K562 (cell line): ENCODE measurements at regions not wholly inside any gene's neighbourhood (a gene's known extent, or its start where the extent isn't known, plus 50 kb on each side); places are given as distances from the start of the nearest gene placed in this dataset.

Experiments
- ARID1B ChIP-seq: fragments of 450-650 bp; IDR thresholded peaks from 2 replicates; pipeline ENCODE4 v1.6.1; 2016; ENCODE audit warnings: antibody characterized with exemption, mild to moderate bottlenecking, inconsistent platforms
- CSDE1 ChIP-seq, 2 experiments: fragments of 450-650 bp; IDR thresholded peaks; 2 replicates each; pipeline ENCODE4 v1.6.1; 2016; ENCODE audit warnings: mild to moderate bottlenecking in 1 of 2
- CTCF ChIP-seq, 3 experiments: IDR thresholded peaks in 2 of 3; conservative IDR thresholded peaks in 1 of 3; 2 replicates each; pipeline ENCODE4 v1.5.1; 2011 to 2012; ENCODE audit warnings: low read length in 3 of 3, mild to moderate bottlenecking in 3 of 3, control low read depth in 2 of 3, improper control_type of control experiment in 1 of 3, inconsistent platforms in 1 of 3, low read depth in 1 of 3, mixed read lengths in 1 of 3, moderate library complexity in 1 of 3; ENCODE audit not compliant: insufficient read depth in 2 of 3
- FOSL1 ChIP-seq: fragments of 200-800 bp; sonication (Bioruptor generic); conservative IDR thresholded peaks from 2 replicates; pipeline ENCODE4 v1.6.1; 2016; ENCODE audit warnings: missing genetic modification characterization, missing compliant biosample characterization
- GATAD2A ChIP-seq: fragments of 450-650 bp; IDR thresholded peaks from 2 replicates; pipeline ENCODE4 v1.6.1; 2017
- HDAC1 ChIP-seq, 2 experiments: fragments of 450-650 bp; IDR thresholded peaks; 2 replicates each; pipeline ENCODE4 v1.6.1; 2016 to 2017; ENCODE audit warnings: inconsistent platforms in 1 of 2, mild to moderate bottlenecking in 1 of 2, moderate library complexity in 1 of 2
- HDAC8 ChIP-seq: fragments of 450-650 bp; IDR thresholded peaks from 2 replicates; pipeline ENCODE4 v1.6.1; 2016; ENCODE audit warnings: mild to moderate bottlenecking, missing genetic modification characterization, moderate library complexity, missing compliant biosample characterization
- HMG20A ChIP-seq: fragments of 450-650 bp; formaldehyde crosslinking; conservative IDR thresholded peaks from 2 replicates; pipeline ENCODE4 v1.4.0; 2020; ENCODE audit warnings: mild to moderate bottlenecking, mixed read lengths
- HNRNPH1 ChIP-seq: fragments of 200-400 bp; formaldehyde crosslinking; optimal IDR thresholded peaks from 2 replicates; pipeline ENCODE3; 2017; ENCODE audit warnings: low read depth, mild to moderate bottlenecking, low read length, moderate library complexity
- HNRNPK ChIP-seq: fragments of 200-400 bp; formaldehyde crosslinking; IDR thresholded peaks from one replicate; pipeline ENCODE4 v1.6.1; 2018; ENCODE audit warnings: mild to moderate bottlenecking, low read depth, low read length; ENCODE audit not compliant: poor library complexity, severe bottlenecking
- NEUROD1 ChIP-seq: fragments of 150-350 bp; IDR thresholded peaks from 2 replicates; pipeline ENCODE4 v1.6.1; 2014; ENCODE audit warnings: borderline replicate concordance, low read length, low read depth; ENCODE audit not compliant: partially characterized antibody
- NFATC3 ChIP-seq: fragments of 450-650 bp; IDR thresholded peaks from 2 replicates; pipeline ENCODE4 v1.6.1; 2017; ENCODE audit warnings: mild to moderate bottlenecking
- NR0B1 ChIP-seq: fragments of 450-650 bp; IDR thresholded peaks from one replicate; pipeline ENCODE4 v1.6.1; 2018; ENCODE audit warnings: mild to moderate bottlenecking, moderate library complexity; ENCODE audit not compliant: partially characterized antibody
- POLR2G ChIP-seq: fragments of 200-400 bp; formaldehyde crosslinking; IDR thresholded peaks from 2 replicates; pipeline ENCODE4 v1.6.1; 2017; ENCODE audit warnings: low read depth, mild to moderate bottlenecking, antibody characterized with exemption, low read length, moderate library complexity
- RHOXF2B ChIP-seq: fragments of 250-450 bp; sonication (Bioruptor Pico); conservative IDR thresholded peaks from 2 replicates; pipeline ENCODE4 v1.5.1; 2021
- SIN3A ChIP-seq, 2 experiments: fragments of 150-350 bp in 1 of 2; IDR thresholded peaks; 2 replicates each; pipeline ENCODE4 v1.6.1; 2011 to 2016; ENCODE audit warnings: borderline replicate concordance in 2 of 2, low read depth in 2 of 2, low read length in 2 of 2, mild to moderate bottlenecking in 2 of 2, moderate library complexity in 2 of 2; ENCODE audit not compliant: control insufficient read depth in 1 of 2
- SMAD2 ChIP-seq: fragments of 150-350 bp; IDR thresholded peaks from 2 replicates; pipeline ENCODE4 v1.6.1; 2014; ENCODE audit warnings: low read depth, mild to moderate bottlenecking, low read length
- SRF ChIP-seq, 2 experiments: fragments of 250-450, 450-650 bp in 1 of 2; sonication (Bioruptor Pico) in 1 of 2; sonication (generic) in 1 of 2; formaldehyde crosslinking; IDR thresholded peaks; 2 replicates each; pipeline versions ENCODE4 v1.5.0 to v1.5.1; 2020 to 2022; ENCODE audit warnings: mild to moderate bottlenecking in 1 of 2, missing genetic modification reagents in 1 of 2
- SRSF3 ChIP-seq: fragments of 200-400 bp; formaldehyde crosslinking; IDR thresholded peaks from 2 replicates; pipeline ENCODE4 v1.6.1; 2016; ENCODE audit warnings: mild to moderate bottlenecking, low read length, moderate library complexity; ENCODE audit not compliant: insufficient read depth
- TAF7 ChIP-seq: fragments of 450-650 bp; IDR thresholded peaks from 2 replicates; pipeline ENCODE4 v1.6.1; 2016; ENCODE audit warnings: missing genetic modification characterization, missing compliant biosample characterization
- TFAM ChIP-seq: fragments of 250-450 bp; sonication (Bioruptor Pico); conservative IDR thresholded peaks from 2 replicates; pipeline ENCODE4 v1.5.0; 2021; ENCODE audit warnings: mild to moderate bottlenecking, moderate library complexity
- ZNF764 ChIP-seq: fragments of 250-450 bp; sonication (Bioruptor Pico); IDR thresholded peaks from 2 replicates; pipeline ENCODE4 v1.4.0; 2020; ENCODE audit warnings: low read depth, mild to moderate bottlenecking, moderate library complexity

- TF ChIP-seq HDAC1 (IDR thresholded peaks at IDR 0.05) (0 out of 4 replicates have a peak, but pooled peaks of 1 of the 2 experiments have one; percentile 74), RHOXF2B (no peak), SMAD2 (no peak), FOSL1 (tag) (peak; percentile 99), NEUROD1 (peak; percentile 72), CSDE1 (IDR thresholded peaks at IDR 0.05) (no peak; a peak in 1 of 4 replicates), CTCF (IDR thresholded peaks at IDR 0.05 in 2 of 3, conservative IDR thresholded peaks at IDR 0.05 in 1 of 3; ENCODE audit: insufficient read depth in 2 of 3, low read depth in 1 of 3, low read length in 3 of 3) (peak in 1 of 3 experiments; percentile 15; a peak in 1 of 6 replicates), NR0B1 (no peak), ARID1B (peak; percentile 70; the same call in 1 of the 2 replicates), ZNF764 (CRISPR knock-in tag) (peak; percentile 31; the same call in 1 of the 2 replicates), HDAC8 (tag) (peak; percentile 86; the same call in 1 of the 2 replicates), SRSF3 (no peak), POLR2G (peak; percentile 93), HNRNPK (no peak), HNRNPH1 (no peak), TFAM (CRISPR knock-in tag) (no peak), NFATC3 (peak; percentile 54; the same call in 1 of the 2 replicates), SIN3A (IDR thresholded peaks at IDR 0.05; ENCODE audit: borderline replicate concordance in 2 of 2, control insufficient read depth in 1 of 2, low read depth in 2 of 2, low read length in 2 of 2) (peak in 1 of 2 experiments; percentile 38; a peak in 1 of 4 replicates), SRF (CRISPR knock-in tag; IDR thresholded peaks at IDR 0.05) (0 out of 4 replicates have a peak, but pooled peaks of 1 of the 2 experiments have one; percentile 52), TAF7 (tag) (peak; percentile 51; the same call in 1 of the 2 replicates), HMG20A (CRISPR knock-in tag) (no peak), GATAD2A (peak; percentile 70; the same call in 1 of the 2 replicates)
These were observed 95.5 kb upstream of the ZMIZ1 start (continued) for GRCh38 chr10:78972947-78973900.
